NCI-H1417 (cell line): ENCODE measurements at regions not wholly inside any gene's neighbourhood (a gene's known extent, or its start where the extent isn't known, plus 50 kb on each side); places are given as distances from the start of the nearest gene placed in this dataset.

Experiments used
- DNase-seq, 3 experiments: peaks; one replicate each; lab custom pipeline; 2025; lab: John Stamatoyannopoulos, UW

DNA sequence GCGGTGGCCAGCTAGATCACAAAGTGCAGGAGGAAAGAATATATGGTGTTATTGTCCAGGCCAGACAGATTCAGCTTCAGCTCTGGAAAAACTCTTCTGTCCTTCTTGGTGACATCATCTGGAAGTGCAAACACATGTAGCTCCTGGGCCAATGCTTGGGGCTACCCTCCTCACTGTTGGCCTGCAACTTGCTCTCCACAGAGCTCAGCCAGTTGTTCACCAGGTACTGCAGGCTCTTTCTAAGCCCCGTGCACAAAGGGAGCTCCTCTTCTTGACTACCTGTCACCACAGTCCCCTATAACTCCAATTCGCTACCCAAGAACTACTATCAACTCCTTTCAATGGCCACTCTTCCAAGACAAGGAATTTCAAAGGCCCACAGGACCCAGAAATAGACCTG lies 1175.9 kb upstream of the CDH9 start:
- no peak for DNase-seq

DNA sequence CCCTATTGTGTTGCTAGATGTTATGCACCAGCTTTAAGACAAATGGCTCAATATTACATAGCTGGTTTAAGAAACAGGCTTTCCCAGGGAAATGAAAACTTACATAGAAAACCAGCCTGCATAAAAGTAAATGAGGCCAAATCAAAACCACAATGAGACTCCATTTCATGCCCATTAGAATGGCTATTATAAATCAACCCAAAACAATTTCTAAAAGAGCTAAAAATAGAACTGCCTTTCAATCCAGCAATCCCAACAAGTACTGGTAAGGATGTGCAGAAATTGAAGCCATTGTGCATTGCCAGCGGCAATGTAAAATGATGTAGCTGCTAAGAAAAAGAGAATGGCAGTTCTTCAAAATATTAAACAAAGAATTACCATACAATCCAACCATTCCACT lies 1170.0 kb upstream of the CDH9 start:
- DNase-seq = no peak

DNA sequence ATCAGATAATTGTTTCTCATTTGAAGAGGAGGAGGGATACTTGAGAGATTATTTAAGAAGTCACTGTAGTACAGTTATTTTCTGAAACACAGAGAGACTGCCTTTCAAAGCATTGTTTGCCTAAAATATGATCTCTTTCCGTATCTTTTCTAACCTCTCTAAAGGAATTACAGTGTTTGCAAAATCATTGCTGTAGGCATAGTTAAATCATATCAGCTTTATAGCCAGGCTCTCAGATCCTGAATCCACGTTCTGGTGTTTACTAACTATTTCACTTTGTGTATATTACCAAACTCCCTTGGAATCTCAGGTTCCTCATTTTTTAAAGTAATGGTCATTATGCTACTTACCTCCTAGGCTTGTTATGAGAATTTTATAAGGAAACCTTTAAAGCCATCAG lies 1151.6 kb upstream of the CDH9 start:
- no peak for DNase-seq

DNA sequence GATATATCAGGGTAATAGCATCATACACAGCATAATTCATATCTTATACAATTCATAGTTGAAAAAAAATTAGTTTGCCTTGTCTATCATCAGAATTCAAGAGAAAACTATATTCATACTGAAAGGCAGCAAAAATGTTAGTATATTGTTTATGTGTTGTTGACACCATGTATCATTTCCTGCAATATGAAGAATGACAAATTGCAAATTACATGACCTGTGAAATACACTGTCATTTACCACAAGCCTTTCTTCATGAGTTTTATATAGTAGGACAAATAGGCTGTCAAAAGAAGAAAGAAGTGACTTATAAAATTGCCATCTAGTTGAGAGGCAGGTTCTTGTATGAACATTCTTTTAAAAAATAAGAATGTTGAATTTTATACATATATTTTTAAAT lies 1136.3 kb upstream of the CDH9 start:
- DNase-seq = no peak

DNA sequence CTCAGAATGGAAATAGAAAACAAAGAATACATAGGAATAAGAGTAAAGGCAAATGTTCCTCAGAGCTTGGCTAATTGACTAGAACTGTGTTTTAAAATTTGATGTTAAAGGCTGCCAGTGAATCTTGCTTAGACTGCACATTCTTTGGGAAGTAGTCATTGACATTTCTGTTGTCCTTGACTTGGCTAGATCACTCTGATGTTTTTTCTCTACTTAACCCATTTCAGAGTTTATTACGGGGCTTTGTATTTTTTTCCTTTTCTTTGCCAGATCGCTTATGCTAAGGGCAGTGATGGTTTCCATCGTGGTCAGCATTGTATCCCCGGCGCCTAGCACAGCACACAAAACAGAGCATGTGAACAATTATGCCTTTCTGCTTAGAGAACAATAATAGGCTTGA lies 1126.7 kb upstream of the CDH9 start:
- no peak for DNase-seq

DNA sequence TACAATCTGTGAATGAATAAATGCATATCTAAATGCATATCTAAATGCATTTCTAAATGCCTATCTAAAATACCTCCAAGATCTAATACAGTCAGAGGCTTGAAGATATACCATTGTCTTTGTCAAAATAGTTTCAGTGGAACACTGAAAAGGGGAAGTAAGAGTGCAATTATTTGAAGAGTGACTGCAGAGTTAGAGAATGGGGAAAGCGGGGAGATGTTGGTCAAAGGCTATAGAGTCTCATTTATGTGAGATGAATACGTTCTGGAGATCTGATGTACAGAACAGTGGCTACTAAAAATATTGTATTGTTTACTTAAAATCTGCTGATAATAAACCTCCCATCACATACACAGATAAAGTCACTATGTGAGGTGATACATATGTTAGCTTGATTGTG lies 1126.2 kb upstream of the CDH9 start:
- DNase-seq = no peak

DNA sequence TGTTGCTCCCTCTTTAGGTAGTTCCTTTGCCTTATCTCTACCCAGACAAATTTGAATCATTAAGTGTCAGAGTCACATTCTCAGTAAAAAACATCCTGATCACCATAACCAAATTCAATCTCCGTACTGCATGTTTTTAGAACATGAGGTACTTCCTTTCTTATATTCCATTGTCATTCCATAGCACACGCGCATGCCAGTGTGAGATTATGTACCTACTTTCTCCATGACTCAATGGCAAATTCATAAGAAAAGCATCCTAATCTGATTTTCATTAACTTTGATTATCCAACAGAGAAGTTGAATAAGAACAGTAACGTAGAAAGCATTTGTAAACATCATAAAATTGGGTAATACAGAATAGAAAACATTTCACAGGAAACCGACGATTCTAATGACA lies 1118.6 kb upstream of the CDH9 start:
- DNase-seq = no peak

DNA sequence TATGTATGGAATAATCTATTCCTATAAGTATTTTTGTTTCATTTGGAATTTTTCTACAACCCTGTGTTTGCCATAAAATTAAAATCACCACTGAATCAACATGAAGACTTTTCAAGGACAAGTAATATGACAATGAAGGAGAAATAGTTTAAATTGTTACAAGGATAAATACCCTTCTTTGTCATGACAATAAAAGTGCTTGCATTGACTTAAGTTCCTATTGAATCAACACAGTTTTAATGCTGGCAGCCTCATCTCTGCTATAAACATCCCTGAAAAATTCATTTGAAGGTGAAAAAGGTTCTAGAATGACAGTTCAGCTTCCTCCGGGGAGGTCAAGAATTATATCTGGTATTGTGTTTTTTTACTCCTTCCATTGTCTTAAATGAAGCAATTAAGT lies 1105.1 kb upstream of the CDH9 start:
- no peak for DNase-seq

DNA sequence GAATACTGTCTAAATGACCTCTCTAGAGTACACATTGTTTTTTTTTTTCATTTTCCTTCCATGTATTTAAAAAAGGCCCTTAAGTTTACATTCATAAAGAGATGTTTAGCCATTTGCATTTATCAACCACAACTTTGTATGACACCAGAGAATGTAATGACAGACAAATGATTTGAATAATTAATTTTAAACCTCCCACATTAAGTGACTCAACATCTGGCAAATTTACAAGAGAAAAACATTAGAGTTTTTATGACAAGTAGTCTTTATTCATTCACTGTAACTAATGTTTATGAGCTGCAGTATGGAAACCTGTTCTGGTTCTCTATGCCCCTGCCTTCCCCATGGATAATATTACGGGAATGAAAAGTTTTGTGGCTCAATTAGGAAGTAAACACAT lies 1093.8 kb upstream of the CDH9 start:
- no peak for DNase-seq

DNA sequence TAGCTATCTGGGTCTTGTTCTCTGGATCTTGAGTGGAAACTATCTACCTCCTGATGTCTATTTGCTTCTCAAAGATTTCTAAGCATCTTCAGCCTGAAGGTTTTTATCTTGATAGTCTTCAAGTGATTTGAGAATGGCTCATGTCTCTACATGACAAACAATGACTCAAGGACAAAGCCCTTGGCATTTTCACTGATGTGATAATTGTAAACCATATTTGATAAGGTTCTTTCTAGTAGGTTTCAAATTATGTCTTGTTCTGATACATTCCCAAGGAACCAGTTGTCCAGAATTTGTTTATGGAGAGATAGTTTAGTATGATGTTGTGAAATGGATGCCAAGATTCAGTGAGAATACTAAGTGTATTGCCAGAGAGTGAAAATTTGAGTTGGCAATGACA lies 1079.3 kb upstream of the CDH9 start:
- no peak for DNase-seq

DNA sequence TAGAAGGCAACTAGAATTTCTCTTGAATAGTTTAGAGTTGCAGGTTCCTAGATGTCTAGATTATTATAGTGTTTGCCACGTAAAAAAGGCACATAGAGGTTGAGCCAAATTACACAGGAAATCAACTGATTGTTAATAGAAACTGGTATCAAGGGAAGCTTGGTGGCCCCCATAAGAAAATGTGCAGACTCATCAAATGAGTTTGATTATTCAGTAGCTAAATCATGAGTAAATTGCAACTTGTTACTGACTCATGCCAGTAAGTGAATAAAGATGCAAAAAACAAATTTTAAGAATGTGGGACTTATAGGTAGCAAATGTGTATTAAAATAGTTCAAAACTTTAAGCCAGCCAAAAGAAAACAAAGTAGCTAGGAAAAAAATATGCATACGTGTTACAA lies 1078.9 kb upstream of the CDH9 start:
- DNase-seq = no peak

DNA sequence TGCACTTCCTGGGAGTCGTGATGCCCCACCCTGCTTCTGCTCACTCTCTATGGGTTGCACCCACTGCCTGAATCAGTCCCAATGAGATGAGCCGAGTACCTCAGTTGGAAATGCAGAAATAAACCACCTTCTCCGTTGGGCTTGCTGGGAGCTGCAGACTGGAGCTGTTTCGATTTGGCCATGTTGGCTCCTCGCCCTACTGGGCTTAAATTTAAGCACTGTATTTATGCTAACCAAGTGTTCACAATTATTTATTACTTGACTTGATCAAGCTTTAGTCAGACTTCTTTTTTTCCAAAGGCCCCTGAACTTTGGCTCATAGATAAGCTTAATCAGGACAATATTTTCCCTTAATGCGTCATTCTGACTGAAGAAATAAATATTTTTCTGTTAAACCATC lies 1072.4 kb upstream of the CDH9 start:
- no peak for DNase-seq

DNA sequence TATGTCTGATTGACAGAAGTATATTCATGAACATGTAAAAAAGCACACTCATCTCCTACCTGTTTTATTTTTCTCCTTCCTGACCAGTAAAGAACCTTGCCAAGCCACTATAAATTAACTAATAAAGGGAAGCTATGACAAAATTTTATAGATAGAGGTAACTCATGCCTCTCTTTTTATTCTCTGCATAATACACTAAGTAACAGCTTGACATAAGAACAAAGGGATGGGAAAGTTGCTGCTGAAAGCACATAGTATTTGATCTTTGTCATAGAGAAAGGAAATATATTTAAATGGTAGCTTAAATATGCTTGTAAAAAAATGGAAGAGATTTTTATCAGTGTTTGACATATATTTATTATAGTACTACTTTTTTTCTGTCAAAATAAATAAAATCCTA lies 1065.7 kb upstream of the CDH9 start:
- DNase-seq = no peak

DNA sequence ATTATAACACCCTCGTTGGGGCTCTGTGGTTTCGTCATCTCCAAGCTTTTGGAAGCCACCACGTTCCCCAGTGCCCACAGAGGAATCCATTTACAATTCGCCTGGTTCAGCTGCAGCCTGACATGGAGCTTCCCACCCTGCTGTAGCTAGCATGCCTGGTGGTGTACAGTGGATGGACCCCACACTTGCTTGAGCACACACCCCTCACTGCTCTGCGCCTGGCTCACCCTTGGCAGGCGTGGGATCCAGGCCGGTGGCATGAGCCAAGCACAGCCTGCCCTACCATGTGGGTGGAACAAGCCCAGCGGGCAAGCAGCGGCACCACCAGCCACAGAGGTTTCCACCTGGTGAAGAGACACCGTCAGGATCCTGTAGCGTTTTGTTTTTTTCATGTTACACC lies 1045.7 kb upstream of the CDH9 start:
- no peak for DNase-seq

DNA sequence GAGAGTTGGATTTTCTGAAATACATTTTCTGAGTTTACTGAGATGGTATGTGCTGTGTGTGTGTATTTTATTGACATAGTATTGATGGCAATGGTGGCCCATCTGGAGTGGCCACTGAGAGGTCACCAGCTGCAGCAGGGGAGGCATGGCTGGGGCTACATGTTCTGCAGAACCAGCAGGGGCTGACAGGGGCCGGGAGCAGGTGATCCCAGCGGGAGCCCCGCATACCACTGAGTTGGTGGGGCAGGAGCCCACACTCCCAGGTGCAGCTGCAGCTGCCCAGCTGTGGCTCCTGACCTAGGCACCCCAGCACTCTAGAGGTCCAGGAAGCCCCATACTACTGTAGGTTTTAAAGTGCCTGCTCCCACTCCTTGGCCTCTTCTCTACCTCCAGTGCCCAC lies 1044.2 kb upstream of the CDH9 start:
- DNase-seq = no peak

DNA sequence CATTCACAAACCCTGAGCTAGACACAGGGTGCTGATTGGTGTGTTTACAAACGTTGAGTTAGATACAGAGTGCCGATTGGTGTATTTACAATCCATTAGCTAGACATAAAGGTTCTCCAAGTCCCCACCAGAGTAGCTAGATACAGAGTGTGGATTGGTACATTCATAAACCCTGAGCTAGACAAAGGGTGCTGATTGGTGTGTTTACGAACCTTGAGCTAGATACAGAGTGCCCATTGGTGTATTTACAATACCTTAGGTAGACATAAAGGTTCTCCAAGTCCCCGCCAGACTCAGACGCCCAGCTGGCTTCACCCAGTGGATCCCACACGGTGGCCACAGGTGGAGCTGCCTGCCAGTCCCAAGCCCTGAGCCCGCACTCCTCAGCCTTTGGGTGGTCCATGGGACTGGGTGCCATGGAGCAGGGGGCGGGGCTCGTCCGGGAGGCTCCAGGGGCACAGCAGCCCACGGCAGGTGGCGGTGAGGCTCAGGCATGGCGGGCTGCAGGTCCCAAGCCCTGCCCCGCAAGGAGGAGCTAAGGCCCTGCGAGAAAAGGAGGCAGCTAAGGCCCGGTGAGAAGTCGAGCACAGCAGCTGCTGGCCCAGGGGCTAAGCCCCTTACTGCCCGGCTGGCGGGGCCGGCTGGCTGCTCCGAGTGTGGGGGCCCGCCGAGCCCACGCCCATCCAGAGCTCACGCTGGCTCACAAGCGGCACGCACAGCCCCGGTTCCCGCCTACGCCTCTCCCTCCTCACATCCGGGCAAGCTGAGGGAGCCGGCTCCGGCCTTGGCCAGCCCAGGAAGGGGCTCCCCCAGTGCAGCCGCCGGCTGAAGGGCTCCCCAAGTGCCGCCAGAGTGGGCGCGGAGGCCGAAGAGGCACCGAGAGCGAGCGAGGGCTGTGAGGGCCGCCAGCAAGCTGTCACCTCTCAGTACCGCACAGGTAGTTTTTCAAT lies 1039.2 kb upstream of the CDH9 start:
- no peak for DNase-seq

DNA sequence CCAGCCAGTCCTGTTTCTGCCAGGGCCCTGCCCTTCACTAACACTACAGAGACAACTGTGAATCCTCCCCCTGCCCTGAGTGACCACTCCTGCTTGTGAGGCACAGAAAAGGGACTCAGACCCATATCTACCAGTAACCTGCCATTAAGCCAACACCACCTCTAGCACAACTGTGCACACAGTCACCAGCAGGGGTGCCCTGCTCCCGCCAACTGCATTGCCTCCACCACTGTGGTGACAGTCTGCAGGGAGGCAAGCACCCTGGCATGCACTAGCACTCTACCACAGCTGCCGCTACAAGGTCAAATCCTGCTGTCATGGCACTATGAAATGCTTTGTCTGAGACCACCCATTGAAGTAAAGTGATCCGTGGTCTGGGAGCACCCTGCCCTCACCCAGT lies 1028.5 kb upstream of the CDH9 start:
- no peak for DNase-seq

DNA sequence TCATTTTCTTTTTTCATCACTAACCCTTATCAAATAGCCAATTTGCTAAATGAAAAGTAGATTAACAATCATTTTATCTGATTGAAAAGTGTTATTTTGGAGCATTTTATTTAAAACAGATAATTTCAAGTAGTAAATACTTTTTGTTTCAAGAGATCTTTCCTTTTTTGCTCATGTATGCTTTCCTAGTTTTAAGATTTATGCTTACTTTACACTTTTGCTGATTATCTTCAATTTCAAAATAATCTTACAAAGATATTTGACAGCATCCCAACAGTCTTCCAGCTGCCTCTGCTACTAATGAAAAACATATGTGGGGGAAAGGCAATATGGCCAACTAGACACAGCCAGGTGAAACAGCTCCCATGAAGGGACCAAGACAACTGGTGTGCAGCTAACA lies 1027.3 kb upstream of the CDH9 start:
- no peak for DNase-seq

DNA sequence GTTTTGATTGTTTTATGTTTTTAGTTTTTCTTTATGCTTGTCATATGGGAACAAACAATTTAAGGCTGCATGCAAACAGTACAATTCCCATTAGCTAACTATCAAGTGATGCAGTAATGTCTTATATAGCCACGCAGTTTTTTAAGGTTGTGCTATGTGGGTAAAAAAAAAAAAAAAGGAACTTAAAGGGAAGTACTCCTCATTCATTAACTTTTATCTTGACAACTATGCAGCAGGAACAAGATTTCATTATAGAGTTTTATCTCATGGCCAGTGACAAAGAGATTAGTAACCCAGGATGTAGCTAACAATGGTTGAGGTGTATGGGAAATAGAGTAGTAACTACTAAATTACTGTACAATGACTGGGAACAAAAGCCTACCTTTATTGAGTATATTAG lies 1008.2 kb upstream of the CDH9 start:
- DNase-seq = no peak

DNA sequence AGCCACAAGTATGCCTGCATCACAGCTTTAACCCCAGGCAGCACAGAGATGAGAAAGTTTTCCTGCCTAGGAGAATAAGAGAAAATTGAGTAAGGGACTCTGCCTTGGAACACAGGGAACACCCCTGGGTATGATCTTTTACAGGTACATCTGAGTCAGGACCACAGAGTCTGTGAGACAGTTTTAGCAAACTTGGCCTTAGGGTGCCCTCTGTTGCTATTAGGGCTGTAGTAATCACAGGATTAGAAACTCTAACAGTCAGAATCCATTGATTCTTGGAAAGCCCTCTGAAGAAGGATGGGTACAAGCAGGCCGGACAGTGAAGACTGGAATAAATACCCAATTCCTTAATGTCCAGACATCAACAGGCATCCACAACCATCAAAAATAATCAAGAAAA lies 989.5 kb upstream of the CDH9 start:
- DNase-seq = no peak

DNA sequence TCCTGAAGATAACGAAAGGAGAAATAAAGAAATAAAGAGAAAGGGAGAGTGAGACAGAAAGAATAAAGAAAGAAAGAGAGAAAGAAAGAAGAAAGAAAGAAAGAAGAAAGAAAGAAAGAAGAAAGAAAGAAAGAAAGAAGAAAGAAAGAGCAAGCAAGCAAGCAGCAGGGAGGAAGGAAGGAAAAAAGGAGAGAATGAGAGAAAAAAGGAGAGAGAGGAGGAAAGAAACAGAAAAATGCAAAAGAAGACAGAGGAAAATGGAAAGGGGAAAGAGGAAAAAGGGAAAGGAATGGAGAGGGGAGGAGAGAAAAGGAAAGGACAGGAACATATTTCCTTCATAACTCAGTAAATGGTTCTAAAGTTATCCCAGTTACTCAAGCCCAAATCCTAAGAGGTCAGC lies 978.8 kb upstream of the CDH9 start:
- DNase-seq = no peak

DNA sequence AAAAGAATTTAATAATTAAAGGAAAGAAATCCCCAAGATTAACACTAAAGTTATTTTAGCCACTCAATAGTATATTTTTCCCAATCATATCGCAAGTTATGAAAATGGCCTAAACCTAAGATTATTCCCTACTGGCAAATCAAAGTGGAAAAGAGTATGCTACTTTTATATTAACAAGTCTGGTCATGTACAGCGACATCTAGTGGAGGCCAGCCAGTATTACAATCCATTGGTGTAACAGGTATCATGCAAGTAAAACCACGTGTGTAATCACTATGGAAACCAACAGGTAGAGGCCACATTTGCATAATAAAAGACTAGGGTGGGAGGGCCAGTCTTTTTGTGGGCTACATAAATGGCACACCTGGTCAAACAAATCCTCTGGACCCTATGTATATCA lies 976.4 kb upstream of the CDH9 start:
- peak in 1 of 3 experiments; percentile 6 for DNase-seq

DNA sequence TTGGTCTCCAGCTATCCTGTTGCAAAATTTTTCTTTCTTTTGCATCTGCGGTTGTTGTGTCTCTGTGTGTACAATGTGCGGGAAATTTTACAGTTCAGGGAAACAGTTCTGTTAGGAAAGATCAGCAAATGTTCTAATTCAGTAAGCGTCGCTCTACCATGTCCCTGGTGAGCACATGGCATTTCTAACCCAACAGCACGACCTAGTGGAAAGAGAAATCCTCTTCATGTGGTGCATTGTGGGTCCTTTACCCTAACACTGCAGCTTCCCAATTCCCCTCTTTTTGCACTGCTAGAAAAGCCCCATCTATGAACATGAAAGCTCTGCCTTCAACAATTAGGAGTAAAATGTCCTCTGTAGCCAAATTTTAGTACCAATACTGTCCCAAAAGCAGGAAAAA lies 974.2 kb upstream of the CDH9 start:
- no peak for DNase-seq

DNA sequence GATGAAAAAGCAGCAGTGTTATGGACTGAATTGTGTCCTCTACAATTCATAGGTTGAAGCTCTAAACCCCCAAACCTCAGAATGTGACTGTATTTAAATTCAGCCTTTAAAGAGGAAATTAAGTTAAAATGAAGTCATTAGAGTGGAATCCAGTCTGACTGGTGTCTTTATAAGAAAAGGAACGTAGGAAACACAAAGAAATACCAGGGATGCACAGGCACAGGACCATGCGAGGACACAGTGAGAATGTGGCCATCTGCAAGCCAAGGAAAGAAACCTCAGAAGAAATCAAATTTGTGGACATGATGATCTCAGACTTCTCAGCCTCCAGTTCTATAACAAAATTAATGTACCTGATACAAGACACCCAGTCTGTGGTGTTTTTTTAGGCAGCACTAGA lies 971.2 kb upstream of the CDH9 start:
- no peak for DNase-seq
